CD14-positive monocyte (primary cell): ENCODE measurements at regions not wholly inside any gene's neighbourhood (a gene's known extent, or its start where the extent isn't known, plus 50 kb on each side); places are given as distances from the start of the nearest gene placed in this dataset.

ENCODE experiments used
- DNase-seq, 3 donors: peaks; one replicate each; pipeline ENCODE4 v3.0.0-alpha.2; 2011 to 2022
- H2AFZ ChIP-seq: 2 replicates; pipeline ENCODE4 v1.6.0; 2012; ENCODE audit warnings: mild to moderate bottlenecking, low read depth, low read length, inconsistent platforms; ENCODE audit not compliant: insufficient read depth, poor library complexity, severe bottlenecking
- H3K27ac ChIP-seq, 2 donors: 1 replicate in 1 of 2; 2 replicates in 1 of 2; pipeline ENCODE4 v1.5.1; 2012 to 2013; ENCODE audit warnings: low read length in 2 of 2, control low read depth in 1 of 2, inconsistent platforms in 1 of 2, low read depth in 1 of 2, mild to moderate bottlenecking in 1 of 2
- H3K27me3 ChIP-seq, 2 donors: one replicate each; pipeline versions ENCODE4 v1.6.0 to v1.6.1; 2011 to 2013; ENCODE audit warnings: low read length in 2 of 2; ENCODE audit not compliant: control insufficient read depth in 2 of 2, insufficient read depth in 2 of 2
- H3K36me3 ChIP-seq, 2 donors: replicated peaks in 1 of 2; 1 replicate in 1 of 2; 2 replicates in 1 of 2; pipeline versions ENCODE4 v1.5.1 to v1.6.1; 2012 to 2013; ENCODE audit warnings: low read length in 2 of 2, control low read depth in 1 of 2, inconsistent platforms in 1 of 2, mild to moderate bottlenecking in 1 of 2; ENCODE audit not compliant: insufficient read depth in 2 of 2, control insufficient read depth in 1 of 2
- H3K4me1 ChIP-seq, 2 donors: 1 replicate in 1 of 2; 2 replicates in 1 of 2; pipeline versions ENCODE4 v1.5.1 to v1.6.1; 2012 to 2013; ENCODE audit warnings: low read length in 2 of 2, control low read depth in 1 of 2, inconsistent platforms in 1 of 2, mild to moderate bottlenecking in 1 of 2, moderate library complexity in 1 of 2; ENCODE audit not compliant: insufficient read depth in 2 of 2, control insufficient read depth in 1 of 2
- H3K4me2 ChIP-seq: replicated peaks from 2 replicates; pipeline ENCODE3; 2012; ENCODE audit warnings: low read length, moderate library complexity, mild to moderate bottlenecking; ENCODE audit not compliant: poor library complexity, severe bottlenecking; ENCODE audit errors: extremely low read depth
- H3K4me3 ChIP-seq, 3 experiments: fragments of 200-600 bp in 1 of 3; sonication (generic) in 1 of 3; replicated peaks in 1 of 3; 1 replicate in 2 of 3; 2 replicates in 1 of 3; pipeline ENCODE4 v1.5.1; 2011 to 2013; ENCODE audit warnings: low read length in 3 of 3, mild to moderate bottlenecking in 3 of 3, control low read depth in 2 of 3, low read depth in 2 of 3, inconsistent platforms in 1 of 3, moderate library complexity in 1 of 3
- H3K79me2 ChIP-seq: 2 replicates; pipeline ENCODE4 v1.6.0; 2012; ENCODE audit warnings: mild to moderate bottlenecking, control low read depth, inconsistent platforms, low read length, moderate library complexity; ENCODE audit not compliant: insufficient read depth
- H3K9ac ChIP-seq: 2 replicates; pipeline ENCODE4 v1.6.0; 2017; ENCODE audit warnings: low read length, mild to moderate bottlenecking; ENCODE audit not compliant: insufficient read depth, poor library complexity, severe bottlenecking
- H3K9me3 ChIP-seq, 2 donors: replicated peaks in 1 of 2; 1 replicate in 1 of 2; 2 replicates in 1 of 2; pipeline versions ENCODE4 v1.5.1 to v1.6.1; 2012 to 2013; ENCODE audit warnings: low read length in 2 of 2, control low read depth in 1 of 2; ENCODE audit not compliant: control insufficient read depth in 1 of 2, insufficient read depth in 1 of 2
- H4K20me1 ChIP-seq: 2 replicates; pipeline ENCODE4 v1.6.0; 2012; ENCODE audit warnings: mild to moderate bottlenecking, low read length, control low read depth, moderate library complexity; ENCODE audit not compliant: insufficient read depth
- H3K27ac Mint-ChIP-seq, 7 donors: one replicate each; pipeline ENCODE4 v1.8.0; 2020; ENCODE audit warnings: mild to moderate bottlenecking in 7 of 7, mixed read lengths in 7 of 7, moderate library complexity in 6 of 7, inconsistent platforms in 2 of 7
- H3K27me3 Mint-ChIP-seq, 3 donors: one replicate each; pipeline ENCODE4 v1.8.0; 2021 to 2022; ENCODE audit warnings: low read depth in 3 of 3, mild to moderate bottlenecking in 3 of 3, mixed read lengths in 3 of 3, moderate library complexity in 3 of 3, inconsistent platforms in 1 of 3
- H3K36me3 Mint-ChIP-seq, 2 donors: one replicate each; pipeline ENCODE4 v1.8.0; 2020; ENCODE audit warnings: mixed read lengths in 2 of 2, inconsistent platforms in 1 of 2, mild to moderate bottlenecking in 1 of 2
- H3K4me1 Mint-ChIP-seq: one replicate; pipeline ENCODE4 v1.8.0; 2020; ENCODE audit warnings: mild to moderate bottlenecking, mixed read lengths
- H3K4me3 Mint-ChIP-seq, 2 donors: one replicate each; pipeline ENCODE4 v1.8.0; 2020; ENCODE audit warnings: mild to moderate bottlenecking in 2 of 2, mixed read lengths in 2 of 2, moderate library complexity in 1 of 2
- H3K9me3 Mint-ChIP-seq, 7 donors: one replicate each; pipeline ENCODE4 v1.8.0; 2020 to 2022; ENCODE audit warnings: mixed read lengths in 7 of 7, mild to moderate bottlenecking in 6 of 7, moderate library complexity in 6 of 7, inconsistent platforms in 2 of 7
- CTCF ChIP-seq: fragments of 200-600 bp; IDR thresholded peaks from one replicate; pipeline ENCODE4 v1.8.0; 2022; ENCODE audit warnings: antibody characterized with exemption, mild to moderate bottlenecking
- WGBS: methylation state at CpG from one replicate; pipeline ENCODE4 v1.1.5; 2013; ENCODE audit warnings: missing lambda C conversion rate; ENCODE audit not compliant: insufficient coverage; 5-methylcytosine and 5-hydroxymethylcytosine counted together
- intact Hi-C, 2 donors: fragments of 100-400 bp; cut with micrococcal nuclease; formaldehyde crosslinking; loops; one replicate each; pipeline versions ENCODE4 v1.15.0 to v1.15.1; 2023

- H2AFZ ChIP-seq: no peak overlapping the region
- TF ChIP-seq CTCF: no peak
- no peaks in the 10 kb centered on the region for H3K27me3 ChIP-seq
- H3K36me3 Mint-ChIP-seq: no peaks in the 10 kb centered on the region
- no peak overlapping the region for H3K4me2 ChIP-seq
- H3K79me2 ChIP-seq: no peaks in the 10 kb centered on the region
- DNase-seq: no peak
- H3K36me3 ChIP-seq: no peaks in the 10 kb centered on the region
- H3K9me3 ChIP-seq: peaks cover 0 to 3% of the 10 kb centered on the region in 2 donors
- no peak overlapping the region for H3K4me3 ChIP-seq
- no peak overlapping the region for H3K9ac ChIP-seq
- no CpG with 5 or more reads among the region's 1 CpG for WGBS
- peaks cover 0 to 8% (median 0%) of the 10 kb centered on the region in 7 donors for H3K9me3 Mint-ChIP-seq
- intact Hi-C loops: no loop called here
- H3K4me1 ChIP-seq: no peaks in the 10 kb centered on the region
- H3K27ac Mint-ChIP-seq: no peak overlapping the region
- H3K27ac ChIP-seq: no peak overlapping the region
- H4K20me1 ChIP-seq: no peaks in the 10 kb centered on the region
- no peaks in the 10 kb centered on the region for H3K4me1 Mint-ChIP-seq
- no peak overlapping the region for H3K4me3 Mint-ChIP-seq
- peaks cover 0 to under 1% (median 0%) of the 10 kb centered on the region in 3 donors for H3K27me3 Mint-ChIP-seq
Observed at GRCh38 chr4:64216741-64217140, 192.5 kb downstream of the TECRL start.

GRCh38 chr4:64205376-64205775, 203.9 kb downstream of the TECRL start:
- Mint-ChIP-seq H3K27ac (no peak overlapping the region), H3K9me3 (peaks cover 0 to 7% (median 5%) of the 10 kb centered on the region in 7 donors)
- no peak for TF ChIP-seq CTCF

More at GRCh38 chr4:64205376-64205775, 203.9 kb downstream of the TECRL start:
- WGBS: 100% methylated on average over 2 of the region's 3 CpGs
- Histone ChIP-seq H4K20me1 (no peaks in the 10 kb centered on the region), H3K27ac (no peak overlapping the region), H3K79me2 (no peaks in the 10 kb centered on the region), H3K27me3 (no peaks in the 10 kb centered on the region), H3K9ac (no peak overlapping the region), H3K36me3 (no peaks in the 10 kb centered on the region), H2AFZ (no peak overlapping the region), H3K4me3 (no peak overlapping the region), H3K4me2 (no peak overlapping the region), H3K4me1 (no peaks in the 10 kb centered on the region), H3K9me3 (peaks cover 11 to 21% of the 10 kb centered on the region in 2 donors)
- intact Hi-C loops: no loop called here
- H3K4me1 Mint-ChIP-seq: no peaks in the 10 kb centered on the region
- DNase-seq: no peak
- H3K4me3 Mint-ChIP-seq: no peak overlapping the region
- H3K27me3 Mint-ChIP-seq: no peaks in the 10 kb centered on the region
- no peaks in the 10 kb centered on the region for H3K36me3 Mint-ChIP-seq
